ENCODE measurements at regions not wholly inside any gene's neighbourhood (a gene's known extent, or its start where the extent isn't known, plus 50 kb on each side); places are given as distances from the start of the nearest gene placed in this dataset.

- no peak overlapping the region for H3K4me3 ChIP-seq
- no peak overlapping the region for H3K4me2 ChIP-seq
- TF ChIP-seq Cebpa-rat (IDR thresholded peaks at IDR 0.05) = no peak
- no peak overlapping the region for H3K27ac ChIP-seq
- no peaks in the 10 kb centered on the region for H3K27me3 ChIP-seq
- no peaks in the 10 kb centered on the region for H3K4me1 ChIP-seq
- no peaks in the 10 kb centered on the region for H4K20me1 ChIP-seq
- no peaks in the 10 kb centered on the region for H3K36me3 ChIP-seq
- H3K9ac ChIP-seq = no peak overlapping the region
- H3K9me3 ChIP-seq = no peaks in the 10 kb centered on the region
These were observed 158.2 kb upstream of the TSC22D2 start for GRCh38 chr3:150249779-150250470.

DNA sequence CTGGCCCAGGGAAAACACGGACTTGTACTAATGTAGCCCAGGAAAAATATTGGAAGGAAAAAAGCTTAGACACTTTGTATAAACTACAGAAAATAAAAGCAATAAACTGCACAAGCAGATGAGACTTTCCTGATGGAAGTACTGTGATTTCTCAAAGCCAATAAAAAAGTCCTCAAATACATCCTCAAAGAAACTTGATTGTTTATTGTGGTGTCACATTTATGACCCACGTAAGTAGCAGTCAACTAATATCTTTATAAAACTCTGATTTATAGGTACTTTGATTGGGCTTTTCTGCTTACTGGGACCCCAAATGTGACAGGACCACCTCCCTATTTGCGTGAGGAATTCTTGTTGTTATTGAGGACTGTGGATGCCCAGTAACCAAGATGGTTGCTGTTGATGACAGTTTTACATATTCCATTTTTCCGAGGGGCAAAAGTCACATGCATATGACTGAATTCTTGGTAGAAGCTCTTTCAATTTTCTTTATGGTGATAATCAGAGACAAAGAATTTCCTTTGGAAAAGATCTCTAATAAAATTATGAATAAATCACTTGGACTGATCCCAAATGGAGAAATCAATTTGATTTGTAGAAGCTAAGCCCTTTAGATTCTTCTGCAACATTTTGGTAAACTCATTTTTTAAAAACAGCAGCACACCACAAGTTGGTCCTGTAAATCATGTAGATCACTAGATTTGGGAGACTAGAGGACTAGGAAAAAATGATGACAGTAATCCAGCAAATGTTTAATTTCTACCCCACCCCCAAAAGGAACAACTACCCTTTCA lies 159.0 kb upstream of the TSC22D2 start:
- Histone ChIP-seq H3K4me2 (no peak overlapping the region), H3K27me3 (no peaks in the 10 kb centered on the region), H4K20me1 (no peaks in the 10 kb centered on the region), H3K4me3 (no peak overlapping the region), H3K36me3 (no peaks in the 10 kb centered on the region), H3K9me3 (no peaks in the 10 kb centered on the region), H3K27ac (no peak overlapping the region), H3K4me1 (no peaks in the 10 kb centered on the region), H3K9ac (no peak overlapping the region)
- no peak for TF ChIP-seq Cebpa-rat (IDR thresholded peaks at IDR 0.05)

- Histone ChIP-seq H3K4me2 (no peak overlapping the region), H3K4me1 (no peaks in the 10 kb centered on the region), H3K36me3 (no peaks in the 10 kb centered on the region), H3K9ac (no peak overlapping the region), H3K9me3 (no peaks in the 10 kb centered on the region), H3K4me3 (no peak overlapping the region), H3K27me3 (no peaks in the 10 kb centered on the region), H4K20me1 (no peaks in the 10 kb centered on the region), H3K27ac (no peak overlapping the region)
- no peak for TF ChIP-seq Cebpa-rat (IDR thresholded peaks at IDR 0.05)
These were observed 159.8 kb upstream of the TSC22D2 start for GRCh38 chr3:150248116-150248887.

DNA sequence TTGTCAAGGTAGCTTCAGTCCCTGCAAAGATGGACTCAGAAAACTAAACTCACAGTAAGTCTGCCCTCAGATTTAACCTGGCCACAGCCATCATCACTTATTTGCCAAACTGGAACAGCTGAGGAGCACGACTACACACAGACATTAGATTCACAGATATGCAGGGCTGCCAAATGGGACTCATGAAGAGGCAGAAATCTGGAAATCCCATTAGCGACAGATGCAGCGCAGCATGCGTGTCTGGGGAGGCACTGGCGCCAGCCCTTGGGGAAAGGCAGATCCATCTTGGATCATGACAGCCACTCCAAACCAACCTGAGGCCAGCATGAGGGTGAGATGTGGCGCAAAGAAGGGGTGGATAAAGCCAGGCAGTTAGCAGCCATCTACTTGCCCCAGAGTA lies 160.7 kb upstream of the TSC22D2 start:
- H3K9ac ChIP-seq = no peak overlapping the region
- no peaks in the 10 kb centered on the region for H3K9me3 ChIP-seq
- H3K4me3 ChIP-seq = no peak overlapping the region
- H3K4me1 ChIP-seq = no peaks in the 10 kb centered on the region
- no peak overlapping the region for H3K27ac ChIP-seq
- H4K20me1 ChIP-seq = no peaks in the 10 kb centered on the region
- no peaks in the 10 kb centered on the region for H3K36me3 ChIP-seq
- no peak overlapping the region for H3K4me2 ChIP-seq
- no peak for TF ChIP-seq Cebpa-rat (IDR thresholded peaks at IDR 0.05)
- no peaks in the 10 kb centered on the region for H3K27me3 ChIP-seq

DNA sequence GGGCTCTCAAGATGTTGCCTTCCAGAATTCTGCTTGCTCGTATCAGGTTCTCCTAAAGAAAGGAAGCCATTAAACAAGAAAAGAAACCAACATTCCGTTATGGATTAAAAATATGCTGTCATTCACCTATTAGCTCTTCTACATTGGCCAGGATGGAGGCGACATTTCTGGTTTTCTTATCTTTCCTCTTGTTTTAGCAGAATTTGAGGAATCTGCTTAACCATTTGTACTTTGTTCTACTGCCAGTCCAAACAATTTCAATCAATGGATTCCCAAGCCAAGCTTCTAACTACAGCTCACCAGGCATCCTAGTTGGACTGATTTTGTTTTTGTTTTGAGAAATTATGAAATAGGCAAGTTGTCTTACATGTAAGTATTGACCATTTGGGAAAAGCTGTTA lies 164.6 kb upstream of the TSC22D2 start:
- H3K27ac ChIP-seq = no peak overlapping the region
- no peaks in the 10 kb centered on the region for H3K4me1 ChIP-seq
- no peak for TF ChIP-seq Cebpa-rat (IDR thresholded peaks at IDR 0.05)
- no peaks in the 10 kb centered on the region for H3K27me3 ChIP-seq
- no peaks in the 10 kb centered on the region for H4K20me1 ChIP-seq
- no peak overlapping the region for H3K4me3 ChIP-seq
- no peak overlapping the region for H3K9ac ChIP-seq
- no peak overlapping the region for H3K4me2 ChIP-seq
- H3K36me3 ChIP-seq = no peaks in the 10 kb centered on the region
- no peaks in the 10 kb centered on the region for H3K9me3 ChIP-seq

- Histone ChIP-seq H3K27ac (no peak overlapping the region), H3K27me3 (no peaks in the 10 kb centered on the region), H3K36me3 (no peaks in the 10 kb centered on the region), H4K20me1 (no peaks in the 10 kb centered on the region), H3K4me1 (no peaks in the 10 kb centered on the region), H3K4me3 (no peak overlapping the region), H3K4me2 (no peak overlapping the region), H3K9me3 (no peaks in the 10 kb centered on the region), H3K9ac (no peak overlapping the region)
- TF ChIP-seq Cebpa-rat (IDR thresholded peaks at IDR 0.05) = no peak
These were observed 165.7 kb upstream of the TSC22D2 start for GRCh38 chr3:150242220-150242936.

DNA sequence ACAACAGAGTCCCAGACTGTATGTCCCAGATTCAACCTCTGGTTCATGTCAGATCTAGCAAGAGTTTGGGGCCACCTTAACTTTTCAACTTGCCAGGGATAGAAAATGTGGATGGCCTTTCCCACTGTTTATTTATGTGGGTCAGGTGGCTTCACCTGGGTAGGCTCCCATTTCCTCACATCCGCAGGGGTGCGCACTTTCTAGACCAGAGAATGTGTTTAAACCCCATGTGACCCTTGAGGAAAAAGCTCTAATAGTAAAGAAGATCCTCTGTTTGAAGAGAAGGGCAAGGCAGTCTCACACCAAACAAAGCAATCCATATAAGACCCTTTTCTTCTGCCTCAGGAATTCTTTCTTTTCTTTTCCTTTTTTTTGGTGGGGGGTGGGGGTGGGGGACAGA lies 167.2 kb upstream of the TSC22D2 start:
- H4K20me1 ChIP-seq = no peaks in the 10 kb centered on the region
- no peak overlapping the region for H3K9ac ChIP-seq
- no peaks in the 10 kb centered on the region for H3K9me3 ChIP-seq
- no peak for TF ChIP-seq Cebpa-rat (IDR thresholded peaks at IDR 0.05)
- H3K27ac ChIP-seq = no peak overlapping the region
- no peaks in the 10 kb centered on the region for H3K4me1 ChIP-seq
- H3K4me3 ChIP-seq = no peak overlapping the region
- no peak overlapping the region for H3K4me2 ChIP-seq
- H3K27me3 ChIP-seq = no peaks in the 10 kb centered on the region
- H3K36me3 ChIP-seq = no peaks in the 10 kb centered on the region

DNA sequence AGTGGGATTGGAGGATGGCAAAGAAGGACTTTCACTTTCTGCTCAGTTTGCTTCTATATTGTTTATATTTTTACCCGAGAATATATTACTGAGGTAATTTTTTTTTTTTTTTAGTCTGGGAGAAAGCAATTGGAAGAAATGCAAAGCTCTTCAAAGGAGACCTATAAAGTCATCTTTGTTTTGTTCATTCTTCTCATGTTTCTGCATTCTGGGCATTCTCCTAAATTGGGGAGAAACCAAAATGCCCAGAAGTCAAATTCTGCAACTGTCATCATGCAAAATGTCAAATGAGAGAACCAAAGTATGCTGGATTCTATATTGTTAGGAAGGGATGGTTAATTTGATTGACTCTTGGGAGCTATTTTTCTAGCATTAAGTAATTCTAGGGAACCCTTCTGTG lies 168.3 kb upstream of the TSC22D2 start:
- Histone ChIP-seq H3K4me1 (no peaks in the 10 kb centered on the region), H3K27me3 (no peaks in the 10 kb centered on the region), H3K36me3 (no peaks in the 10 kb centered on the region), H4K20me1 (no peaks in the 10 kb centered on the region), H3K4me2 (no peak overlapping the region), H3K27ac (no peak overlapping the region), H3K9ac (no peak overlapping the region), H3K4me3 (no peak overlapping the region), H3K9me3 (no peaks in the 10 kb centered on the region)
- no peak for TF ChIP-seq Cebpa-rat (IDR thresholded peaks at IDR 0.05)

GRCh38 chr3:150238995-150239619 lies 169.0 kb upstream of the TSC22D2 start:
- TF ChIP-seq Cebpa-rat (IDR thresholded peaks at IDR 0.05) = no peak
- H3K4me1 ChIP-seq = no peaks in the 10 kb centered on the region
- H3K9ac ChIP-seq = no peak overlapping the region
- H3K4me3 ChIP-seq = no peak overlapping the region
- H3K27ac ChIP-seq = no peak overlapping the region
- no peaks in the 10 kb centered on the region for H3K9me3 ChIP-seq
- H3K27me3 ChIP-seq = no peaks in the 10 kb centered on the region
- no peak overlapping the region for H3K4me2 ChIP-seq
- no peaks in the 10 kb centered on the region for H3K36me3 ChIP-seq
- no peaks in the 10 kb centered on the region for H4K20me1 ChIP-seq

Measured in BLaER1 (cell line).